ENCODE measurements at regions not wholly inside any gene's neighbourhood (a gene's known extent, or its start where the extent isn't known, plus 50 kb on each side); places are given as distances from the start of the nearest gene placed in this dataset.
"Not testable (repeated sequence)": the region's sequence is repeated elsewhere in the genome, so short reads cannot be mapped to it uniquely, and the experiment has no call there.

DNA sequence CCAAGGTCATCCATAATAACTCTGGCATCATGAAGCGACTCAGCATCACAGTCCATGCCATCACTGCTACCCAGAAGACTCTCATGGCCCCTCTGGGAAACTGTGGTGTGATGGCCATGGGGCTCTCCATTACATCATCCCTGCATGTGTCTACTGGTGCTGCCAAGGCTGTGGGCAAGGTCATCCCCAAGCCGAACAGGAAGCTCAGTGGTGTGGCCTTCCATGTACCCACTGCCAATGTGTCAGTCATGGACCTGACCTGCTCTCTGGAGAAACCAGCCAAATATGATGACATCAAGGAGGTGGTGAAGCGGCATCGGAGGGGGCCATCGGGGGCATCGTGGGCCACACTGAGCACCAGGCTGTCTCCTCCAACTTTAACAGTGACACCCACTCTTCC lies 65.1 kb upstream of the ARHGAP29 start:
- DNase-seq = no peak

DNA sequence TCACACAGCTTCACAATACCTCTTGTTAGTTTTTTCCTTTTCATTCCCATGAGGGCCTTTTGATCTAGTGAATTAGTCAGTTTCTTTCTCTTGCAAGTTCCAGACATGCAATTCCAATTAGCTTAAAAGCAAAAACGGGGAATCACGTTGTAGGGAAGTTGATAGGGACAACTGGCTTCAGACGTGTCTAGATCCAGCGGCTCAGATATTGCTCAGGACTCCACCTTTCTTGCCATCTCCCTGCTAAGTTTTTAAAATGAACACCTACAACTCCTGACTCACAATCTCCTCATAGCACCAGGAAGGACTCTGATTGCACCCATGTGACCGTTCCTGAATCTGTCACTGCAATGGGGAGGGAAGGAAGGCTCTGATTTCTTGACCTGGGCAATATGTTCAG lies 63.8 kb upstream of the ARHGAP29 start:
- DNase-seq = no peak

DNA sequence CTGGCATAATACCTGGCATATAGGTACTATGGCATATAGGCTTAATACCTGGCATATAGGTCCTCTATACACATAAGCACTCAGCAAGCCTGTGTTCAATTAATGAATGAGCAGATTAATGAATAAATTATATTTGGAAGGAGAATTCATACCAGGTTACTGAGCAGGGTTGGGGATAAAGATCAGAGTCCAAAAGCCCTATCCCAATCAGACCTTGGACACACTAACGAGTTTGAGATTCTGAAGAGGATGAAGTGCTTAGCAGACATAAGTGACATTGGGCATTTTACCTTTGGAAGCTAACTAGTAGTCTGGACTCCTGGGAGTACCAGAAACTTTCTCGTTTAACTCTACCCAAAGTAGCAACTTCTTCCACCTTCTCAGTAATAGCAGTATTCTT lies 63.3 kb upstream of the ARHGAP29 start:
- DNase-seq = no peak

DNA sequence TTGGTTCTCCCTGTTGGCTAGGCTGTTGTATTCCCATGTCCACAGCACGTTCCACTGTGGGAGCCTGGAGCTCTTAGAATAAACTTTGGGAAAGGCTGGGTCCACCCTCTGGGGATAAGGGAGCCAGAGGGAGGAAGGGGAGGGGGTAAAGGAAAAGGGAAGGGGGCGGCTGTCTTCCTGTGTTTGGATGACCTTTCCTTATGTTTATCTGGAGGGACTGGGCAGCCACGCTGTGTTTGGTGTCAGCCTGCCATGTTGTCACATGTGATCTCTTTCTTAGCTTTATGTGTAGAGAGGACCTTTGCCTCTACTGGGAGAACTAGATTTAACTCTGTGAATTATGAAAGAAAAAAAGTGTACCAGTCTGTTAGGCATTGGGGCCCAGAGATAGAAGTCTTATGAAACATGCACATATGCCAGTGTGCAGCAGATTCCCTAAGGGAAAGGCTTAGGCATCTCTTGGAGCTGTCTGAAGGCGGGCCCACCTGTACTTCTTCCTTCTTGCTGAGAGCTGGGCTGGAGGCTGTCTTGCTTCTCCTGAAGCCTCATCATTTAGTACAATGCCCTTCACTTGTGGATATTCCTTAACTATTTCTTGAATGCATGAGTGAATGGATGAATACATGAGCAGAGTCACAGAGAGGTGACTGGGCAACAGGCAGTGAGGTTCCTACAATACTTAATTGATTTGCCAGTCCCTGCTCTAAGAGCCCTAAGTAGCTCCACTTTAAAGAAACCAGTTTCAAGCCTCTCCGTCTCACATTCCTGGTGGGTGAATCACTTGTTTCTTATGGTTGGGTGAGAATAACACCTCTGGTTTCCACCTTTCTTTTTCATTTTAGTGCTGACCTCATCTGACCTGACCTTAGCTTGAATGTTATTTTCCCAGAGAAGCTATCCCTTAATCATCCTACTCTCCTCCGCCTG lies 62.5 kb upstream of the ARHGAP29 start:
- DNase-seq = no peak

DNA sequence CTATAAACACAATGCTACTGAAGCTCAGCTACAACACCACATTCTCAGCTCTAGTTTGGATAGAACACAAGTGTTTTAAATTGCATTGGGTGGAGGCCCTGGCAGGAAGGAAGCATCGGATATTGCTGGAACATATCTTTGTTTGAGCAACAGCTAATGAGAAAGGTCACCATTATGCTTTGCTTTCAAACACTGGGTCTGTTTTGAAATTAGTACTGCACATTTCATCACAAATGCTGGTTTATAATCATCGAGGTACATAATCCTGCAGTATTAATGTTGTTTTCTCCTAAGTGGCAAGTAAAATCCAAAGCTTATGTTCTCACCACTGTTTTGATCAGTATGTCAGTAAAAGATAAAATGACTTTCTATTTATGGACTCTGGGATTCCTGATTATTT lies 61.5 kb upstream of the ARHGAP29 start:
- no peak for DNase-seq

GRCh38 chr1:94296018-94296417 lies 58.6 kb upstream of the ARHGAP29 start:
- no peak for DNase-seq

DNA sequence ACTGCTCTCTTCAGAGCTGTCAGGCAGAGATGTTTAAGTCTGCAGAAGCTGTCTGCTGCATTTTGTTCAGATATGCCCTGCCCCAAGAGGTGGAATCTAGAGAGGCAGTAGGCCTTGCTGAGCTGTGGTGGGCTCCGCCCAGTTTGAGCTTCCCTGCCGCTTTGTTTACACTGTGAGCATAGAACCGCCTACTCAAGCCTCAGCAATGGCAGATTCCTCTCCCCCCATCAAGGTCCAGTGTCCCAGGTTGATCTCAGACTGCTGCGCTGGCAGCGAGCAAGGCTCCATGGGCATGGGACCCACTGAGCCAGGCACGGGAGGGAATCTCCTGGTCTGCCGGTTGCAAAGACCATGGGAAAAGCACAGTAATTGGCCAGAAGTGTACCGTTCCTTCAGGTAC lies 55.6 kb upstream of the ARHGAP29 start:
- DNase-seq = not testable (repeated sequence)

DNA sequence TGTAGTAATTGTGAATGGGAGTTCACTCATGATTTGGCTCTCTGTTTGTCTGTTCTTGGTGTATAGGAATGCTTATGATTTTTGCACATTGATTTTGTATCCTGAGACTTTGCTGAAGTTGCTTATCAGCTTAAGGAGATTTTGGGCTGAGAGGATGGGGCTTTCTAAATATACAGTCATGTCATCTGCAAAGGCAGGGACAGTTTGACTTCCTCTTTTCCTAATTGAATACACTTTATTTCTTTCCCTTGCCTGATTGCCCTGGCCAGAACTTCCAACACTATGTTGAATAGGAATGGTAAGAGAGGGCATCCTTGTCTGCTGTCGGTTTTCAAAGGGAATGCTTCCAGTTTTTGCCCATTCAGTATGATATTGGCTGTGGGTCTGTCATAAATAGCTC lies 51.9 kb upstream of the ARHGAP29 start:
- not testable (repeated sequence) for DNase-seq

All from T-helper 2 cell (primary cell).